ENCODE measurements at regions not wholly inside any gene's neighbourhood (a gene's known extent, or its start where the extent isn't known, plus 50 kb on each side); places are given as distances from the start of the nearest gene placed in this dataset.

DNA sequence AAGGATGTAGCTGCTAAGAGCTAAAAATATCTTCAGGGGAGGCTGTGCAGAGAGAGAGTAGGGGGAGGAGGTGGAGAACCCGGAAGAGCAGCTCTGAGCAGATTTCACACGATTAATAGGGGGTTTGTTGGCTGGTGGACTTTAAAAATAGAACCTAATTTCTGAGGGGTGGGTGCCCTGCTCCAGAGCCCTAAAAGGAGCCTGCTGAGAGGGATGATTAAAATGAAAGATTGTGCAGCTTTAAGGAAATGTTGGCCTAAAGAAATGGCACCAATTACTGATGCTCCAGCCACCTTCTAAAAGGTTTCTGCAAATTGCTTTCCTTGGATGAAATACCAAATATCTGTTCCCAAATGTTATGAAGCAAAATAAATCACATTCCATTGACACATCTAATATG, 202.8 kb upstream of the BTBD3 start:
- no peak overlapping the region for H3K4me3 ChIP-seq (ENCODE audit: low read length)
- DNase-seq (ENCODE audit: low read depth): no peak
- TF ChIP-seq, protein P1, sequence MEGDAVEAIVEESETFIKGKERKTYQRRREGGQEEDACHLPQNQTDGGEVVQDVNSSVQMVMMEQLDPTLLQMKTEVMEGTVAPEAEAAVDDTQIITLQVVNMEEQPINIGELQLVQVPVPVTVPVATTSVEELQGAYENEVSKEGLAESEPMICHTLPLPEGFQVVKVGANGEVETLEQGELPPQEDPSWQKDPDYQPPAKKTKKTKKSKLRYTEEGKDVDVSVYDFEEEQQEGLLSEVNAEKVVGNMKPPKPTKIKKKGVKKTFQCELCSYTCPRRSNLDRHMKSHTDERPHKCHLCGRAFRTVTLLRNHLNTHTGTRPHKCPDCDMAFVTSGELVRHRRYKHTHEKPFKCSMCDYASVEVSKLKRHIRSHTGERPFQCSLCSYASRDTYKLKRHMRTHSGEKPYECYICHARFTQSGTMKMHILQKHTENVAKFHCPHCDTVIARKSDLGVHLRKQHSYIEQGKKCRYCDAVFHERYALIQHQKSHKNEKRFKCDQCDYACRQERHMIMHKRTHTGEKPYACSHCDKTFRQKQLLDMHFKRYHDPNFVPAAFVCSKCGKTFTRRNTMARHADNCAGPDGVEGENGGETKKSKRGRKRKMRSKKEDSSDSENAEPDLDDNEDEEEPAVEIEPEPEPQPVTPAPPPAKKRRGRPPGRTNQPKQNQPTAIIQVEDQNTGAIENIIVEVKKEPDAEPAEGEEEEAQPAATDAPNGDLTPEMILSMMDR (IDR thresholded peaks at IDR 0.05; ENCODE audit: insufficient read depth, low read depth, low read length, missing control alignments): no peak

DNA sequence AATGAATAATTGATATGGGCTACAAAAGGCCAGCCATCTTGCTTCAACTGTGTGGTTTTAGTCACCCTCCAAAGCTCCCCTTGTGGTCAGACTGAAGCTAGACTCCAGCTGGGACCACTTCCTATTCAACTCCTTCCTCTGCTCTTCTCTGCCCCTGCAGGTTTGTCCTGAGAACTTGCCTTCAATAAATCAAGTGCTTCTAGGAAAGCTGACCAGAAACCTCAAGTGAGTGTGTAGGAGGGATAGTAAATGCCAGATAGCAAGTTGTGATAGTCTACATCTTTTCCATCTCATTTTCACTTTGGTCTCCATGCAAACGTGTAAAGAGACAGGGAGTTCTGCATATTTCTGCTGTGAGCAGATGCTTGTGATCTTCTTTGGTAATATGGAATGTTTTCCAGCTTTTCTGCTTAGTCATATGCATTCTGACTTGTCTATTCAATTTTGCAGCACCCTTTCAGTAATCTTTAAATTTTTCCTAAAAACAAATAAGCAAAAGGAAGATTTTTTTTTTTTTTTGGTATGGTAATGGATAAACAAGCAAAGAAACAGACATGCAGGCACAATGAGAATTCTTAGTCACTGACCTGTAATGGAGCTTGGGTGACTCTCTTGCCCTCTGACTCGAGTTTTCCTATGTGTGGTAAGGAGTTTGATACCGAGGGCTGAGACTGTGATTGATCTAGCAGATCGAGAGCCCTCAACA, 201.3 kb upstream of the BTBD3 start:
- peak; percentile 32 for DNase-seq (ENCODE audit: low read depth)
- H3K4me3 ChIP-seq (ENCODE audit: low read length): no peak overlapping the region
- TF ChIP-seq, protein P1 (IDR thresholded peaks at IDR 0.05; ENCODE audit: insufficient read depth, low read depth, low read length, missing control alignments): no peak

DNA sequence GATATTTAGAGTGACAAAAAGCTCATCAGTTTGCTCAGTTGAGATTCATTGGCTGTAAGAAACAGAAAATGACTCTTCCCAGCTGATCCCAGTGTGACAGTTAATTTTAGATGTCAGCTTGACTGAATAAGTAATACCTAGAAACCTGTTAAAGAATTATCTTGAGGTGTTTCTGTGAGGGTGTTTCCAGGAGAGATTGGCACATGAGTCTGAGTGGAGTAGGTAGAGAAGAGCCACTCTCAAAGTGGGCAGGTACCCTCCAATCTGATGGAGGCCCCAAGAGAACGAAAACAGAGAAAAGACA, 200.8 kb upstream of the BTBD3 start:
- H3K4me3 ChIP-seq (ENCODE audit: low read length): no peak overlapping the region
- TF ChIP-seq, protein P1 (IDR thresholded peaks at IDR 0.05; ENCODE audit: insufficient read depth, low read depth, low read length, missing control alignments): no peak
- no peak for DNase-seq (ENCODE audit: low read depth)

DNA sequence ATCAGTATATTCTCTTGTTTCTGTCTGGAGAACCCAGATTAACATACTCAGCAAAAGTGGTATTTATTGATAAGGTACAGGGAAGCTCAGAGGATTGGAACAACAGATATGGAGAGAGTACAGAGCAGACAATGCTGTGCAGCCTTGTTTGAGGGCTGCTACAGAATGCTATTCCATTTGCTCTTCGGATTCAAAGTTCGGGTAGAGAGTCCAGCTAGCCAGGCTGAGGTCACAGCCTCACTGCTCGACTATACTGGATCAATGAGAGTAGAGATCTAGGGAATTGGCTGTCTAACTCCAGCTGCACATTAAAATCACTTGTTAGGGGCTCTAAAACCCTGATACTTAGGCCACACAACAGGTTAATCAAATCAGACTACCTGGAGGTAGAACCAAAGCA, 200.1 kb upstream of the BTBD3 start:
- no peak overlapping the region for H3K4me3 ChIP-seq (ENCODE audit: low read length)
- no peak for DNase-seq (ENCODE audit: low read depth)
- TF ChIP-seq, protein P1 (IDR thresholded peaks at IDR 0.05; ENCODE audit: insufficient read depth, low read depth, low read length, missing control alignments): no peak

DNA sequence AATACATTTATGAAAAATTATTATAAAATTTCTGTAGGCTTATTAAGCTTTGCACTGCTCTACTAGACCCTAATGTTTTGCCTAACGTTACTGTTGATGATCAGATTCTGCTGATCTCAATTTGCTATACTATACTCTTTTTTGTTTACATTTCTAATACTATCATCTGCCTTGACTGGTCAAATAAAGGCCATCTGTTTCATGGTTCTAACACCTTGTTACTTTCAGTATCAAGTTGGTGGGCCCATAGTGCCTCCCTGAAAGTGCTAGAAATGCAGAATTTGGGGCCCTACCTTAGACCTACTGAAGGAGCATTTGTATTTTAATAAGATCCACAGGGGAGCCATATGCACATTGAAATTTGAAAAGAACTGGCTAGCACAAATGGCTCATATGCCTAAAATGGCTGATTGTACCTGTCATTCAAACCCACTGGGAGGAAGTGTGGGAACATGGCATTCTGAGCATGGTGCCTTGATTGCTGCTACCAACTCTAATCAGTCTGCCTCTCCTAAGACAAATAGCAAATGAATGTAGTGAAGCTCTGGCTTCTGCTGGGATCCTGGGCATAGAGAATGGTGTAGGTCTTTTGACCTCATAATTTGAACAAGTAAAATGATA, 199.1 kb upstream of the BTBD3 start:
- H3K4me3 ChIP-seq (ENCODE audit: low read length): no peak overlapping the region
- TF ChIP-seq, protein P1 (IDR thresholded peaks at IDR 0.05; ENCODE audit: insufficient read depth, low read depth, low read length, missing control alignments): no peak
- DNase-seq (ENCODE audit: low read depth): no peak

DNA sequence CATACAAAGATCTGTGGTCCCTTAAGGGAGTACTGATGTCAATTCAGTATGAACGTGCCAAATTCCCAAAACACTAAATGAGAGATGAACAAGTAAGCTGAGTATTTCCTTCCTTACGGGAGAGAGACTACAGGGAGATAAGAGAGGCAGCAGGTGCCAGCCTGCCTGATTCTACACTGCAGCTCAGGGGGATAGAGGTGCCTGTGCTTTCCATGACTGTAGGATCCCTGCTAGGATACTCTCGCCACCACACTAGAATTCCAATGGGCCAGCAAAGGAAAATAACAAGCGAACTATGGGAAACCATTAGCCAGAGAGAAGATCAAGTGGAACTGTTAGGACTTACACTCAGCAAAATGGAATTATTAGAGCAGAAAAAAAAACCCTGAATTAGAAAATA, 198.5 kb upstream of the BTBD3 start:
- H3K4me3 ChIP-seq (ENCODE audit: low read length): no peak overlapping the region
- DNase-seq (ENCODE audit: low read depth): no peak
- TF ChIP-seq, protein P1 (IDR thresholded peaks at IDR 0.05; ENCODE audit: insufficient read depth, low read depth, low read length, missing control alignments): no peak

DNA sequence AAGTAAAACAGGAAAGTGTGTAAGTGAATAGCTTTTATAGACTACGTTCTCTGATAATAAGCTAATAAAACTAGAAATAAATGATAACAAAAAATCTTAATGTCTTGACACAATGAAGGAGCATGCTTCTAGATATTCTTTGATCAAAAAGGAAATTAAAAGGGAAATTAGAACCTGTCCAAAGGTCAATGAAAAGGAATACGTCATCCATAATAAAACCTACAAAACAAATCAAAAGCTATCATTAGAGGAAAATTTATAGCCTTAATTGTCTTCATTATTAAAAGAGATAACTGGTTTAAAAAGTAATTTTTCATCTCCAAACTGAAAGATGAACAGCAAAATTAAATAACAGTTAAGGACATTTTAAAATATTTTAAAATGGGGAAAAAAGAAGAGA, 196.3 kb upstream of the BTBD3 start:
- TF ChIP-seq, protein P1 (IDR thresholded peaks at IDR 0.05; ENCODE audit: insufficient read depth, low read depth, low read length, missing control alignments): no peak
- DNase-seq (ENCODE audit: low read depth): no peak
- H3K4me3 ChIP-seq (ENCODE audit: low read length): no peak overlapping the region

Data from epithelial cell of esophagus (primary cell).